ENCODE measurements at regions not wholly inside any gene's neighbourhood (a gene's known extent, or its start where the extent isn't known, plus 50 kb on each side); places are given as distances from the start of the nearest gene placed in this dataset.
A peak's percentile ranks its signal among the peaks of the same experiment; 100 is the strongest.

DNA sequence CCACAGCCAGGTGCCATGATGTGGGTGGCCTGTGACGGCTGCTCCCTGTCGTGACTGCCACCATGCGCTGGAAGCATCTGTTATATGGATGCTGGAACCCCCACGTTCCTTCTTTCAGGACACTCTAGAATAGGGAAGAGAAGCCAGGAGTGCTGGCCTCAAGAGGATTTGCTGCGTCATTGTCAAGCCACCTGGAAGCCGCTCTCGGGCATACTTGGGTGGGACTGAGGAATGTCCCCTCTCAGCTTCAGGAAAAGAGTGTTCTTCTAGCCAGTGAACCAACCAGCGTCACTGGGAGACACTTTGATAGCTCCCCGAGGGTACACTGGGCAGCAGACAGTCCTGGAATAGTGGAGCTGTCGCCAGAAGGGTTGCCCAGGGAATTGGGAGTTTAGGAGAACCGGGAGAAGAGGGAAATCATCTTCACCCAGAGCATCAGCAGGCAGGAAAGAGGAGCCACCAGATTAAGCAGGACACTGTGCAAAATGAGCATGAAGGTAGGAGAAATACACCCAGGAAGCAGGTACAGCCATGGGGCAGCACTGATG lies 130.8 kb upstream of the SASH1 start:
- Histone ChIP-seq H3K9ac (replicated peaks in 1 of 4; ENCODE audit: extremely low read depth in 1 of 4, low read depth in 3 of 4, low read length in 3 of 4) (no peak overlapping the region), H3K18ac (ENCODE audit: extremely low read depth, low read length) (no peak overlapping the region), H4K20me1 (replicated peaks in 1 of 2; ENCODE audit: control insufficient read depth in 1 of 2, insufficient read depth in 2 of 2, low read length in 2 of 2) (no peaks in the 10 kb centered on the region), H2BK120ac (replicated peaks; ENCODE audit: low read depth, low read length) (no peak overlapping the region), H3K14ac (ENCODE audit: insufficient read length) (no peak overlapping the region), H3K4ac (replicated peaks; ENCODE audit: insufficient read length, low read depth, low read length) (no peak overlapping the region), H3K27ac (ENCODE audit: low read depth, low read length) (no peak overlapping the region), H3K23ac (ENCODE audit: insufficient read length) (no peak overlapping the region), H3K27me3 (replicated peaks in 1 of 4; ENCODE audit: control insufficient read depth in 3 of 4, extremely low read depth in 1 of 4, insufficient read depth in 3 of 4, low read length in 3 of 4) (no peaks in the 10 kb centered on the region), H3K36me3 (ENCODE audit: control insufficient read depth in 2 of 4, insufficient read depth in 4 of 4, low read length in 3 of 4) (no peaks in the 10 kb centered on the region), H2BK12ac (ENCODE audit: low read depth, low read length) (no peak overlapping the region), H3K79me2 (ENCODE audit: control insufficient read depth in 1 of 2, insufficient read depth in 2 of 2, low read length in 2 of 2) (no peaks in the 10 kb centered on the region), H4K8ac (ENCODE audit: extremely low read depth, insufficient read depth, low read length) (no peak overlapping the region), H3K9me3 (ENCODE audit: insufficient read depth in 2 of 2, low read depth in 1 of 2, low read length in 1 of 2) (no peaks in the 10 kb centered on the region), H3K23me2 (ENCODE audit: low read depth, low read length) (no peaks in the 10 kb centered on the region; the same call in 1 of the 2 replicates), H2AFZ (ENCODE audit: low read length) (peak overlapping the region; percentile 90; the same call in 1 of the 2 replicates), H2BK5ac (ENCODE audit: low read depth, low read length) (no peak overlapping the region), H2BK15ac (ENCODE audit: low read length) (no peak overlapping the region; the same call in 1 of the 2 replicates), H2BK20ac (ENCODE audit: low read length) (no peak overlapping the region), H4K5ac (ENCODE audit: insufficient read length, low read depth, low read length) (no peak overlapping the region), H3K4me1 (replicated peaks in 1 of 4; ENCODE audit: control insufficient read depth in 3 of 4, insufficient read depth in 4 of 4, low read length in 3 of 4) (no peaks in the 10 kb centered on the region), H3K79me1 (ENCODE audit: low read depth, low read length) (no peaks in the 10 kb centered on the region), H3K4me3 (ENCODE audit: extremely low read depth in 1 of 4, insufficient read depth in 2 of 4, low read depth in 3 of 4, low read length in 4 of 4) (no peak overlapping the region), H4K91ac (replicated peaks; ENCODE audit: insufficient read length, low read length) (no peak overlapping the region), H2AK5ac (ENCODE audit: low read depth, low read length) (no peak overlapping the region), H3K56ac (replicated peaks; ENCODE audit: insufficient read length, low read depth, low read length) (no peak overlapping the region), H3K4me2 (ENCODE audit: insufficient read depth in 1 of 2, low read depth in 2 of 2, low read length in 2 of 2) (no peak overlapping the region)
- WGBS, 2 experiments (ENCODE audit: extremely low coverage in 1 of 2, insufficient coverage in 1 of 2, insufficient read length in 1 of 2, insufficient replicate concordance in 2 of 2, low coverage in 1 of 2, low lambda C conversion rate in 2 of 2, missing lambda C conversion rate in 1 of 2): 92% methylated on average over 11 of the region's 11 CpGs; no CpG with 5 or more reads in 1 of the 2 experiments
- FAIRE-seq (no peak), DNase-seq (ENCODE audit: low read depth in 1 of 2, low spot score in 2 of 2) (no peak)
- ChIA-PET CTCF (ENCODE audit: partially characterized antibody) (interaction anchor here (1.0 to 1.3 kb wide), 3 partner anchors 10 to 40 kb away, joined by 3 to 6 read pairs (median 3); no protein-coding TSS in a partner anchor), POLR2A (ENCODE audit: partially characterized antibody) (interaction anchor here (0.5 kb wide), 1 partner anchor 10 kb away, joined by 3 read pairs; no protein-coding TSS in a partner anchor)

All from H1 (cell line).